Epithelial cell of prostate (primary cell): ENCODE measurements at regions not wholly inside any gene's neighbourhood (a gene's known extent, or its start where the extent isn't known, plus 50 kb on each side); places are given as distances from the start of the nearest gene placed in this dataset.

ENCODE experiments used
- DNase-seq: peaks from one replicate; pipeline ENCODE4 v3.0.0-alpha.2; 2011; ENCODE audit warnings: low read depth, low spot score
- H3K27ac ChIP-seq: fragments of 450-650 bp; 2 replicates; pipeline ENCODE4 v1.5.1; 2017; ENCODE audit warnings: mild to moderate bottlenecking

DNA sequence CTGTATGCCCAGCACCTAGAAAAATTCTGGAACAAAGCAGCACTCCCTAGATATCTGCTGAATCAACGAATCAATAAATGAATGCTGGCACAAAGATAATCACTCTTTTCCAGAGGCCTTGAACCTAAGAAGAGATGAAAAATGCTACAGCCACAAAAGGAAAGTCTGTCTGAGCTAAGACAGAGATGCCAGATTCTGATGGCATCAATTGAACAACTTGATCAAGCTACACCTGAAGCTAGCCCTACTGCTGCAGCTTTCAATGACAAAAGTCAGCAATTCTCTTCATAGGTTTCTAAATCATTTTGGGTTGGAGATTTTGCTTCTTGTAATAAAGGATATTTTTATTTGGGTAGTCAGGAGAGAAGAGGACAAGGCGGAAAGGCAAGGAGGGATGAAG lies 305.0 kb upstream of the SULF2 start:
- DNase-seq = no peak
- H3K27ac ChIP-seq = no peak overlapping the region

DNA sequence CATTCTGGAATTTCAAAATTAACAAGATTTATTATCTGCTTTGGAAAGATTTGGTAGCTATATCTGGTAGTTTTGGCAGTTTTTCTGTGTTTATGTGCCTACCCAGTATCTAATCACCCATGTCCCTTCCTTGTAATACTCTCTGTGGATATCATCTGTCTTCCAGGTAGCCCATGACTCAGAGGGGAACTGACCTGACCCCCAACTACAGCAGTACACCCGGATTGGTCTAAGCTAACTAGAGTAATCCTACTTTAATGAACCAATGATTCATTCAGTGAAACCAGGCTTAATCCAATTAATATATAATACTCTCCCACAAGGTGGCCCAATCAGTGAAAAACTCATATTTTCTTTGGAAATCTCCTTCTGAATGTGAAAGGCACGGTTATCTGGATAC lies 295.3 kb upstream of the SULF2 start:
- DNase-seq = no peak
- H3K27ac ChIP-seq = no peak overlapping the region

DNA sequence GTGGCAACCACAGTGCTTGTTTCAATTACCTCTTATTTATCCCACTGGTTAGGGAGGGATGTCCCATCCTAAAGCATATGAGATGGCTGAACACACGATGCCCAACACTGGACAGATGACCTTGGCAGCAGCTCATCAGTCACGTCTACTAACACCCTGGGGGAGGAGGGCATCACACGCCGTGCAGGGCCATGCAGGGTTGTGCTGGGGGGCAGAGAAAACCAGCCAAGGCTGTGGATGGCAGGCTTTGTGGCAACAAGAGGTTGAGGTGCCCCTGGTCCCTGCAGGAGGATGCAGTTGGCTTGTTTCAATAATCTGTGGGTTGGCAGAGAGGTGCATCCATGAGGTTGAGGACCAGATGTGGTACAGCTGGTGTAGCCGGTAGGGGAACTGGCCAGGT lies 293.7 kb upstream of the SULF2 start:
- H3K27ac ChIP-seq = no peak overlapping the region
- DNase-seq = no peak

DNA sequence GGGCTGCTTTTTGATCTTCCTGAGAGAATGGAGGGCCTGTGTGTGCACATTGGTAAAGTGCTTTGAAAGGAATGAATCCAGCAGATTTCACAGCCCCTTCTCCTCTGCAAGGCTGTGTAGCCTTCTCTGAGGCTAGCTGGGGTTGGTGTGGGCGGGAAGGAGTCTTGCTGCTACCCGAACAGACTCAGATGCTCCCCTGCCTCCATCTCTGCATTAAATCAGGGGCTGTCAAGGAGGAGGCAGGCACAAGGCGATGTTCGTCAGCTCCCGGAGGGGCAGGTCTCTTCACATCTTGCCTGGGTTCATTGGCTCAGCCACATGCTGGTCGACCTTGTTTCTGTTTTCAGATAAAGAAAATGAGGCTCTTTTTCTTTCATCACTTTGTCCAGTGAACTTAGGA lies 291.5 kb upstream of the SULF2 start:
- DNase-seq = no peak
- no peak overlapping the region for H3K27ac ChIP-seq

DNA sequence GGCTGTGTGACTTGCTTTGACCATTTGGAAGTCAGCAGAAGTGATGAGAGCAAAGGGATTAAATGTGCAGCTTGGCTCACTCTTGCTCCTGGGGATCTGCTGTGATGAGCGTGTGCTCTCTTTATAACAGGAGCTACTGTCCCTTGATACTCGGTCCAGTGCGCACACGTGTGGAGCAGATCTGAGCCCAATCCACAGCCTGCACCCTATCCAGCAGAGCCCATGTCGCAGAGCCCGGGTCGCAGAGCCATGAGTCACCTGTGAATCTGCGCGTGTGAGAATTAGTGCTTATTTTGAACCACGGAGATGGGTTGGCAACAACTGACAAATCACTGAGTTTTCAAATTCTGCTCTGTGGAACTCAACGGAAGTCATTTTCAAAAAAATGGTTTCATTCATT lies 291.0 kb upstream of the SULF2 start:
- no peak for DNase-seq
- no peak overlapping the region for H3K27ac ChIP-seq

DNA sequence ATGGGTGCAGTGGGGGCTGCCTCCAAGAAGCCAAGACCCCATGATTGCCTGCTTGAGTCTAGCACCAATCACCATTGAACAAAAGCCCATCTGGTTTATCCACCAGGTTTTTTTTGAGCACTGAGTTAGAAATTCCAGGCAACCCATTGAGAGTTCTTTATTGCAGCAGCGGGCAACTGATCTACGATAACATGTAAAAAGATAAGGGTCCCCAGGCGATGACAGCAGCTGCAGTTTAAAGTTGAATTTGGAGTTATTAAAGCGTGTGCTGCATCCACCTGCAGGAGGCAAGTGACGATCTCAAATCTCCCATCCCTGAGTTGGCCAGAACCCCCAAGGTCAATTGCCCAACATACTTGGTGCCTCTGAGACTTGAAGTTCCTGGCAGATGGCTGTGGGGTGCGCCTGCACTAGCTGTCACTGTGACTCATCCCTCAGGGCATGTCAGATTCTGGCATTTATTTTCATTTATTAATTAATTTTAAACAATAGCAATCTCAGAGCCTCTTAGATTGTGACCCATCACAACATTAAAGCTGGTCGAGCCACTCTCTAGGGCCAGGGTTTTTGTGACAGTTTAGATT lies 290.4 kb upstream of the SULF2 start:
- no peak for DNase-seq
- H3K27ac ChIP-seq = no peak overlapping the region

DNA sequence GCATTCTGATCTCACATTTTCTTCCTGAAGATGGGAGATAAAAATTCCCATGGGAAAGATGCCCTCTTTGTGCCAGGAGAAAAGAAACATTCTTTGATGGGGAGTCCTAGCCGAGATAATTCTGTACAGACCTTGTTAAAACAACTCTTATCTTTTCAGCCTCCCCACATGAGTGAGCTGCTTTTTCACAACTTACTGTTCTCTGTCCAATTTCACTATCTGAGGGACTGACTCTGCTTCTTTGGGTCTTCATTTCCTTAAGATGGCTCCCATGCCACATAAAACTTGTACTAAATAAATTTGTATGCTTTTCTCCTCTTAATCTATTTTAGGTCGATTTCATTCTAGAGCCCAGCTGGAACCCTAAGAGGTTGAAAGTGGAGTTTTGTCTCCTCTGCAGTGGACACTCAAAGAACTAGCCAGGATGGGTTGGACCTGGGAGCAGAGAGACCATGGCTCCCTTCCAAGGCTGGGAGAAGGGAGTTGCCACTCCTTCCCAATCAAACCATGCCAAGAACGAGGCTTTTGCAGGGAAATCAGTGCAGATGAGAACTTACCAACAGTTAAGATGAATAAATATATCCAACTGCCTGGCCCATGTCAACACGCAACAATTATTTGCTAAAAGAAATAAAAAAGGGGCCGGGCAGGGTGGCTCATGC lies 285.8 kb upstream of the SULF2 start:
- DNase-seq = no peak
- no peak overlapping the region for H3K27ac ChIP-seq

DNA sequence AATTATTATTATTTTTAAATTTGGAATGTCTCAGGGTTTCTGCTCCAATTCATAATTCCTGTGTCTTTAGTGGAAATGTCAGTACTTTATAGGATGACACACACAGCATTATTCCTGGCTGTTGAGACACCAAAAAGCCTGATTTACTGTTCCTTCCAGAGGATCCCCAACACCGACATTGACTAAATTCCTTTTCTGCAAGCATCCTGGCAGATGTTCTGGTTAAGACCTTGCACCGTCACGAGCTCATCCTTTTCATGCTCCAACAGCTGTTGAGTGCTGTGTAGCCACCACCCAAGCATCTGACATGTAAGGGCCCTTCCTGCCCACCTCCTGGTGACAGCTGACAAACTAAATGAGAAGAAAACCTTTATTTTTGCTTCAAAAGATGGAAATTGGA lies 284.3 kb upstream of the SULF2 start:
- no peak overlapping the region for H3K27ac ChIP-seq
- DNase-seq = no peak

DNA sequence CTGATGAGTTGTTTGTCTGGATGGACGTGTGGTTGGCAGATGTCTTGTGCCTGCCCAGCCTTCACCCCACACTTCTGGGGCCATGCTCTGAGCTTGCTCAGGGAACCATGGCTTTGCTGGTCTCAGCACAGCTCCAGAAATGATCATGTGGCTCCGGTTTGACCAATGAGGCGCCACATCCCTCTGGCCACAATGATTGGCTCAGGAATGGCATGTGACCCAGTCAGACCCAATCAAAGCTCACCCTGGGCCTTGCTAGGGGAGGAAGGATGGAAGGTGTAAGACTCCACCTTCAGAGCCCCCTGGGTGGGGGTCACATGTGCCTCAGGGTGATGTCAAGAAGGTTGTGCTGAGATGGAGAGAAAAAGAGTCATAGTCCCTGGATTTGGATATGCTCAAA lies 281.6 kb upstream of the SULF2 start:
- H3K27ac ChIP-seq = no peak overlapping the region
- no peak for DNase-seq

DNA sequence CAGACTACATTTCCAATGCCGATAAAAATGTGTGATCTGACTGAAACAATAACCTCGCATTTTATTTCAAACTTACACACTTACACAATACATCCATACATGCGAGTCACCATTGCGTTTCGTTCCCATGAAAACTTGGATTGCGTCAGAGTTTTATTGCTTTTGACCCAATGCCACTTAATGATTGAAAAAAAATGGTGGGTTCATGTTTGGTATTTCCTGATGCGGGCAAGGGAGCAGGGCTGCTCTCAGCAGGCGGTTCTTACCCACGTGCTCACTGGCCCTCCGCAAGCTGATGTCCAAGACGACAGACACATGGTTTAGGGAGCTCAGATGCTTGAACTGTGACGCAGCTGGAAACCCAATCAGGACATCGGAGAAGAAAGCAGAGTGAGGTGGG lies 281.0 kb upstream of the SULF2 start:
- DNase-seq = peak; percentile 48
- H3K27ac ChIP-seq = no peak overlapping the region

DNA sequence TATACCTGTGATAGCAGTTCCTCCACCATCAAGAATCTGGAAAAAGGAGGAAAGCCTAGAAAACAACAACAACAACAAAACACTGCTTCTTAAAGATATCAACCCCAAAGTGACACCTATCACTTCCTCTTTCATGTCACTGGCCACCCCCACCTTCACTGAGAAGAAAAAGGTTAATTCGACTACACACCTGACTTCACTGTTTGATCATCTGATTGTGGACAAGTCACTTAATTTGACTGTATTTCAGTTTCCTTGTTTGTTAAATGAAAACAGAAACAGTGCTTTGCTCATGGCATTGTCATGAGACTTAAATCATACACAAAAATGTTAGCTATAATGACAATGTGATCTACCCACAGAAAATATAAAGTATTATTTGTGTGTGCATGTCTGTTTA lies 280.6 kb upstream of the SULF2 start:
- DNase-seq = no peak
- no peak overlapping the region for H3K27ac ChIP-seq

DNA sequence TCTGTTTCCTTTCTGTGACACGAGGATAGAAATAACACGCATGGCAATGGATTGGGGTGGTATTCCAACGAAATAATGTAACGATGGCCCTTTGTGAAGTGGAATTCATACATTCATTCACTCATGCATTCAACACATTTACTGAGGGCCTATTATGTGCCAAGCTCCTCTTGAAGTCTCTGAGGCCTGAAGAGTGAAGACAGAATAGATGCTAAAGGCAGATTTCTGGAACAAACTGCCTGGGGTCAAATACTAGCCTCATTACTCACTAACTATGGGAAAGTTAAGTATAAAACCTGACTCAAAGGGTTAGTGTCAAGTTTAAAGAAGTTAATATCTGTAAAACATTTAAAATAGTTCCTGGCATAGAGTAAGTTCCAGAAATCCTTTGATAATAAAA lies 279.6 kb upstream of the SULF2 start:
- DNase-seq = no peak
- H3K27ac ChIP-seq = no peak overlapping the region

DNA sequence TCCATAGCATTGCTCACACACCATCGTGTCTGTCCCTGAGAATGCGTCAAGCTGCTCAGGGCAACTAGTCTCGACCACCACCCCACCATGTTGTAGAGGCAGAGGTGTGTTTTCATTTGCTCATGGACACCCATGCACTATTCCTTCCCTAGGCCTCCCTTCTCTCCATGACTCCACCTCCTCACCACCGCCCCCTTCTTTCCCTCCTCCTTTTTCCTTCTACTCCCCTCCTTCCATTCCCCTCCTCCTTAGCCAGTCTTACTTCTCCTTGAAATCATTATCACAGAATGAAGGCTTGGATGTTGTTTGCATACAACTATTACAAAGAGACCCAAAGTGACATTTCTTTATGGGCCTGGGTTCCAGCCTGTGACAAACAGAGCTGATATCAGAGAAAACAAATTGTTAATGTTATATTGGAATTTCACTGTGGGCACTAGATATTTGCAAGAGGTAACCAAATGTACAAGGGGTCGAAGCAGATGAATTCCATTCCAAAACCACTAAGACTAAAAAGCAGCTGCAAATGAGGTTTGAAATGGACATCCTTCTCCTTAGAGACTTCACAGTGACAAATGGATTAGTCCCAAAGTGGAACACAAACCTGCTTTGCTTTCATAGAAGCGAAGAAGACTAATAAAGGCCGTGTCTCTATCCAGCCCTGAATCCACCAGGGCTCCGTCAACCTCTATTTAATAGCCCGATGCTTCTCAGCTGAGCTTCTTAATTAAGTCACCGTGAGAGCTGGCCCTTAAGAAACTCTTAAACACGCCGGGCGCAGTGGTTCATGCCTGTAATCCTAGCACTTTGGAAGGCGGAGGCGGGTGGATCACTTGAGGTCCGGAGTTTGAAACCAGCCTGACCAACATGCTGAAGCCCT lies 275.8 kb upstream of the SULF2 start:
- H3K27ac ChIP-seq = no peak overlapping the region

DNA sequence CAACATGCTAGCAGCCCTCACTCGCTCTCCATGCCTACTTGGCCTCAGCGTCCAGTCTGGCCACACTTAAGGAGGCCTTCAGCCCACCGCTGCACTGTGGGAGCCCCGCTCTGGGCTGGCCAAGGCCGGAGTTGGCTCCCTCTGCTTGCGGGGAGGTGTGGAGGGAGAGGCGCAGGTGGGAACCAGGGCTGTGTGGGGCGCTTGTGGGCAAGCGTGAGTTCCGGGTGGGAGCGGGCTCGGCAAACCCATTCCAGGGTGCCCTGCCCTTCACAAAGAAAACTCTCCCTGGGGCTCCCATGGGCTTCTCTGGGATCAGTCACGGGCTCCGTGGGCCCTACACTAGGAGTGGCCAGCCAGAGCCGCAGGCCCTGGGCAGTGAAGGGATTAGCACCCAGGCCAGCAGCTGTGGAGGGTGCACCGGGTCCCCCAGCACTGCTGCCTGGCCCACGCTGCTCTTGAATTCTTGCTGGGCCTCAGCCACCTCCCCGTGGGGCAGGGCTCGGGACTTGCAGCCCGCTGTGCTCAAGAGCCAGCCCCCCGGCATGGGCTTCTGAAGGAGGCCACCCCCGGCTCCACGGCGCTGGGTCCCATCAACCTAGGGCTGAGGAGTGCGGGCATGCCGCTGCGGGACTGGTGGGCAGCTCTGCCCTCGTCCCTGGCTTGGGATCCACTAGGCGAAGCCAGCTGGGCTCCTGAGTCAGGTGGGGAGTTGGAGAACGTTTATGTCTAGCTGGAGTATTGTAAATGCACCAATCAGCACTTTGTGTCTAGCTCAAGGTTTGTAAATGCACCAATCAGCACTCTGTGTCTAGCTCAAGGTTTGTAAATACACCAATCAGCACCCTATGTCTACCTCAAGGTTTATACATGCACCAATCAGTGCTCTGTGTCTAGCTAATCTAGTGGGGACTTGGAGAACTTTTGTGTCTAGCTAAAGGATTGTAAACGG lies 273.6 kb upstream of the SULF2 start:
- H3K27ac ChIP-seq = no peak overlapping the region
- no peak for DNase-seq

More for the DNA sequence above, 275.8 kb upstream of the SULF2 start:
- no peak for DNase-seq

DNA sequence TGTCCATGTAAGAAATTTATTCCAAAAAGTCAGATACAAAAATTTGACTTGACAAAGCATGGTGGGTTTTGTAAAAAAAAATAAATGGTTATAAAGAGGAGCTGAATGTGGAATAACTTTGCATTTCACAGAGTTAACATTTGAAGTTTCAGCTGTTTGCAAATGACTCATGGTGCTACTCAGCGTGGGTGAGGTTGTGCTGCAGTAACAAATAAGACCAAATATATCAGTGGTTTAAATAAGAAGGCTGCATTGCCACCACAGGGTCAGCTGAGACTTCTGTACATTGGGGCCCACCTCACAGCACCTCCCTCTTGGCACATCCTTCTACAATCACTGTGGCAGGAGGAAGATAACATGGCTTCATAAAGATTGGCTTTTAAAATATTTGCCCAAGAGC lies 272.5 kb upstream of the SULF2 start:
- DNase-seq = no peak
- H3K27ac ChIP-seq = no peak overlapping the region

DNA sequence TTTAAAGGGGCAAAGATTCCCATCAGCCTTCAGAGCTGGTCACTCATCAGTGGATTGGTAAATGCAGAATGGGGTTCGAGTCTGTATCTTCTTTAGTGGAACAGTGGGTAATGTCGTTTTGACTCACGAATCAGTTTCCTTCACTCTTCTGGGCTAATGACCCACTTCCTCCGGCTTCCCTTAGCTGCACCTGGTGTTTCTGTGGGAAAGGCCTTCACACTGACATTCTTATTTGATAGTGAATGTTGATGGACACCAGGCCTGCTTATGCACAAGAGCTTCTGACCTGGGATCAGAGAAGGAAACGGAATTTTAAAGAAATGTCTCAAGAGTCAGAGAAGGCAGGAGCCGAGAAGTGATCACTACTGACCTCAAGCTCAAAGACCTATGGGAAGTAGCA lies 272.0 kb upstream of the SULF2 start:
- DNase-seq = no peak
- H3K27ac ChIP-seq = no peak overlapping the region

DNA sequence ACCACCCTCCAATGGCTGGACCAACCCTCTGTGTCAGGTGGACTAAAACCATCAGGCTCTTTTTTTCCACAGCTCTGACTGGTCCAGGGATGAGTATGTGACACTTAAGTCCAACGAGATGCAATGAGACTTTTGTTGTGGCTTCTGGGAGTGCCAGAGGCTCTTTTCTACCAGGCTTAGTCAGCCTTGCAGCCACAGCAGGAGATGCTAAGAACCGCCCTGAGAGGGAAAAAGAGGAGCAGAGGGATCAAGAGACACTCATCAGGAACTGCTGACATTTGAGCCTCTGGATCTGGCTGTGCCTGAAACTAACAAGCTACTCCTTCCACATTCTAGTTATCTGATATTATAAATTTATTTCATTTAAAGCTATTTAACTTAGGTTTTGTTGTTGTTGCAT lies 270.9 kb upstream of the SULF2 start:
- no peak overlapping the region for H3K27ac ChIP-seq
- no peak for DNase-seq

DNA sequence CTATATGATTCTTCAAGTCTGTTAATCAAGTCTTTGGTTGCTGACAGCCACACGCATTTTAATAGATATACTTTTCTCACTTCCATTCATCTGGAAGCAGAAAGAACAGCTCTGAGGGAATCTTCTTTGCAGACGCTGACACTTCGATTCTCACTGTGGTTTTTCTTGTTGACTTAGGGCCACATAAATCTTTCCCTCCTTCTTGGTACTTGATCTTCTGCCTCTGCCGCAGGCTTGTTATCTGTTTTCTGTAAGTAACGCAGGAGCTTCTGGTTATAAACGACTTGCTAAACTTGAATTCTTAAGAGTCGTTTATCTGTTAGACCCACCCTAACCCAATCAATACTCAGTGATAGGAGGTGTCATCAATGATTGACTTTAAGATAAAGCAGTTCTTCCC lies 268.8 kb upstream of the SULF2 start:
- DNase-seq = no peak
- H3K27ac ChIP-seq = no peak overlapping the region

DNA sequence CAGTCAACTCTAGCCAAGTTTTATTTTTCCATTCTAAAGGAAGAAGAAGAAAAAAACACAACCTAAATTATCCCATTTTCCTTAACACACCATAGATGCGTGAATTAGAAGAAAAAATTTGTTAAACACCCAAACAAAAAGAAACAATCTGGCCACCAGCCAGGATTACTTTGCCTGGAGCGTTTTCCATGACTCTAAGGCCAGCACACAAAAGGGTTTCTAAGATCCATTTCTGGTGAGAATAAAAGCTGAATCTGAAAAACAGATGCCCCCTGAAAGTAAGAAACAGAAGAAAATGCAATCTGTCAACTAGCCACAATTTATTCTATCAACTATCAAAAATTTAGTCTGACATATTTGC lies 267.2 kb upstream of the SULF2 start:
- DNase-seq = no peak
- H3K27ac ChIP-seq = no peak overlapping the region

DNA sequence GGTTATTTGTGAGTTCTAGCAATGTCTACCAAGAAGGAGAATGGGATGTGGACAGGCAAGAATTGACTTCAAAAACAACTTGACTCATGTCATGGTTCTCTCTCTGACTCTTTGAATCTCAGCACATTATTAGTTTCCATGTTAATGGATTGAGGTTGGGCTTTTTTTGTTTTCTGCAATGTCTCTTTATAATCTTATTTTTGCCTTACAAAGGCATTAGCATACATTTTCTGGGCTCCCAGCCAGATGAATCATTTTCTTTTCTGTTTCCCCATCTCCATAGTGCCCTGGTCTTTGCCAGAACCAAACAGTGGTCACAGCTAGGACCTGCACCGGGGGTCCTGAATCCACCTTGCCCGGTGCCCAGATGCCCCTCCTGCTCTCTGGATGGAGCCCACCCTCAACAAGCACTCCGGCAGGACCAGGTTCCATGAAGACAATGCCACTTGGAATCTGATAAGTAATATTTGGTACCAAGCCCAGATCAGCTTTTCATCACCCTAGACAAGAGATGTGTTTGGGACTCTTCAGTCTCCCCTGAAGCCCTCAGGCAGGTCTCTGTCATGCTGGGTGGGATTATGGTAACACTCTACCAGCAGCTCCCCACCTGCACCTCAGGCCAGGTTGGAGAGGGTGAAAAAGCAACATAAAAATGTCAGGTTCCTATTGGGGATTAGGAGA lies 266.7 kb upstream of the SULF2 start:
- DNase-seq = peak; percentile 54
- no peak overlapping the region for H3K27ac ChIP-seq
